ENCODE measurements at regions not wholly inside any gene's neighbourhood (a gene's known extent, or its start where the extent isn't known, plus 50 kb on each side); places are given as distances from the start of the nearest gene placed in this dataset.

GRCh38 chr1:36743286-36744005 lies 260.7 kb upstream of the CSF3R start:
- no peak for DNase-seq (ENCODE audit: low read depth, low spot score)

GRCh38 chr1:36741066-36741465 lies 258.4 kb upstream of the CSF3R start:
- DNase-seq (ENCODE audit: low read depth, low spot score), result no peak

GRCh38 chr1:36740446-36740845 lies 257.7 kb upstream of the CSF3R start:
- DNase-seq (ENCODE audit: low read depth, low spot score), result no peak

GRCh38 chr1:36739703-36740289 lies 257.1 kb upstream of the CSF3R start:
- no peak for DNase-seq (ENCODE audit: low read depth, low spot score)

- DNase-seq (ENCODE audit: low read depth, low spot score), result no peak
Measured at GRCh38 chr1:36738245-36738644, 255.5 kb upstream of the CSF3R start.

GRCh38 chr1:36737767-36738166 lies 255.1 kb upstream of the CSF3R start:
- DNase-seq (ENCODE audit: low read depth, low spot score), result no peak

GRCh38 chr1:36737038-36737555 lies 254.4 kb upstream of the CSF3R start:
- no peak for DNase-seq (ENCODE audit: low read depth, low spot score)

GRCh38 chr1:36735939-36736730 lies 253.4 kb upstream of the CSF3R start:
- DNase-seq (ENCODE audit: low read depth, low spot score), result no peak

GRCh38 chr1:36735436-36735835 lies 252.7 kb upstream of the CSF3R start:
- no peak for DNase-seq (ENCODE audit: low read depth, low spot score)

GRCh38 chr1:36734356-36734755 lies 251.6 kb upstream of the CSF3R start:
- DNase-seq (ENCODE audit: low read depth, low spot score), result no peak

- DNase-seq (ENCODE audit: low read depth, low spot score), result no peak
Measured at GRCh38 chr1:36733748-36734147, 251.0 kb upstream of the CSF3R start.

- no peak for DNase-seq (ENCODE audit: low read depth, low spot score)
Measured at GRCh38 chr1:36732015-36732356, 249.3 kb upstream of the CSF3R start.

- DNase-seq (ENCODE audit: low read depth, low spot score), result no peak
Measured at GRCh38 chr1:36731226-36732014, 248.7 kb upstream of the CSF3R start.

GRCh38 chr1:36730599-36730998 lies 247.9 kb upstream of the CSF3R start:
- no peak for DNase-seq (ENCODE audit: low read depth, low spot score)

- DNase-seq (ENCODE audit: low read depth, low spot score), result no peak
Measured at GRCh38 chr1:36729716-36730510, 247.2 kb upstream of the CSF3R start.

GRCh38 chr1:36729289-36729688 lies 246.6 kb upstream of the CSF3R start:
- no peak for DNase-seq (ENCODE audit: low read depth, low spot score)

- DNase-seq (ENCODE audit: low read depth, low spot score), result no peak
Measured at GRCh38 chr1:36728846-36729245, 246.1 kb upstream of the CSF3R start.

GRCh38 chr1:36728051-36728450 lies 245.3 kb upstream of the CSF3R start:
- no peak for DNase-seq (ENCODE audit: low read depth, low spot score)

- DNase-seq (ENCODE audit: low read depth, low spot score), result no peak
Measured at GRCh38 chr1:36725151-36725550, 242.4 kb upstream of the CSF3R start.

GRCh38 chr1:36723813-36724212 lies 241.1 kb upstream of the CSF3R start:
- no peak for DNase-seq (ENCODE audit: low read depth, low spot score)

GRCh38 chr1:36722871-36723270 lies 240.2 kb upstream of the CSF3R start:
- no peak for DNase-seq (ENCODE audit: low read depth, low spot score)
